Liver (tissue), 8 donors: ENCODE measurements at regions not wholly inside any gene's neighbourhood (a gene's known extent, or its start where the extent isn't known, plus 50 kb on each side); places are given as distances from the start of the nearest gene placed in this dataset.

Source experiments
- DNase-seq: peaks from one replicate; pipeline ENCODE4 v3.0.0-alpha.2; 2017; ENCODE audit warnings: low spot score
- H3K27ac ChIP-seq, 2 donors: one replicate each; pipeline ENCODE4 v1.7.0; 2013; ENCODE audit warnings: inconsistent platforms in 2 of 2, low read length in 2 of 2, control low read depth in 1 of 2, low read depth in 1 of 2, mild to moderate bottlenecking in 1 of 2
- H3K27me3 ChIP-seq, 4 donors: one replicate each; pipeline versions ENCODE4 v1.6.1 to v1.7.0; 2013; ENCODE audit warnings: low read length in 3 of 4, inconsistent platforms in 1 of 4, mild to moderate bottlenecking in 1 of 4, moderate library complexity in 1 of 4; ENCODE audit not compliant: control insufficient read depth in 4 of 4, insufficient read depth in 4 of 4
- H3K36me3 ChIP-seq, 4 donors: one replicate each; pipeline versions ENCODE4 v1.6.1 to v1.7.0; 2013; ENCODE audit warnings: low read length in 3 of 4, mild to moderate bottlenecking in 3 of 4, low read depth in 1 of 4, moderate library complexity in 1 of 4; ENCODE audit not compliant: control insufficient read depth in 4 of 4, insufficient read depth in 3 of 4
- H3K4me1 ChIP-seq, 4 donors: one replicate each; pipeline versions ENCODE4 v1.6.1 to v1.7.0; 2013; ENCODE audit warnings: low read length in 3 of 4, mild to moderate bottlenecking in 3 of 4, moderate library complexity in 1 of 4; ENCODE audit not compliant: control insufficient read depth in 4 of 4, insufficient read depth in 4 of 4
- H3K4me3 ChIP-seq, 3 donors: one replicate each; pipeline versions ENCODE4 v1.6.1 to v1.7.0; 2013; ENCODE audit warnings: low read length in 3 of 3, control low read depth in 1 of 3, low read depth in 1 of 3, mild to moderate bottlenecking in 1 of 3
- H3K9ac ChIP-seq, 2 donors: one replicate each; pipeline ENCODE4 v1.7.0; 2013; ENCODE audit warnings: low read length in 2 of 2, mild to moderate bottlenecking in 2 of 2, moderate library complexity in 2 of 2, control low read depth in 1 of 2, low read depth in 1 of 2
- H3K9me3 ChIP-seq, 4 donors: one replicate each; pipeline versions ENCODE4 v1.6.1 to v1.7.0; 2013; ENCODE audit warnings: low read length in 3 of 4; ENCODE audit not compliant: control insufficient read depth in 4 of 4
- EGR1 ChIP-seq, 2 donors: IDR thresholded peaks; 2 replicates each; pipeline ENCODE4 v1.6.1; 2016 to 2018; ENCODE audit warnings: antibody characterized with exemption in 2 of 2, low read depth in 2 of 2
- FOXA1 ChIP-seq: IDR thresholded peaks from 2 replicates; pipeline ENCODE4 v1.6.1; 2016; ENCODE audit warnings: antibody characterized with exemption
- FOXA2 ChIP-seq: IDR thresholded peaks from 2 replicates; pipeline ENCODE4 v1.6.1; 2016; ENCODE audit warnings: antibody characterized with exemption
- GABPA ChIP-seq, 2 donors: IDR thresholded peaks in 1 of 2; conservative IDR thresholded peaks in 1 of 2; 2 replicates each; pipeline ENCODE4 v1.6.1; 2016; ENCODE audit warnings: antibody characterized with exemption in 2 of 2, mild to moderate bottlenecking in 1 of 2, moderate library complexity in 1 of 2
- HNF4A ChIP-seq, 2 donors: conservative IDR thresholded peaks; 2 replicates each; pipeline ENCODE4 v1.6.1; 2016; ENCODE audit warnings: antibody characterized with exemption in 2 of 2, mild to moderate bottlenecking in 2 of 2
- HNF4G ChIP-seq: IDR thresholded peaks from 2 replicates; pipeline ENCODE4 v1.6.1; 2016; ENCODE audit warnings: antibody characterized with exemption
- JUND ChIP-seq, 2 donors: IDR thresholded peaks; 2 replicates each; pipeline ENCODE4 v1.6.1; 2016; ENCODE audit warnings: antibody characterized with exemption in 2 of 2
- NR2F2 ChIP-seq: IDR thresholded peaks from 2 replicates; pipeline ENCODE4 v1.6.1; 2016; ENCODE audit warnings: antibody characterized with exemption
- RAD21 ChIP-seq, 2 donors: IDR thresholded peaks; 2 replicates each; pipeline ENCODE4 v1.6.1; 2016; ENCODE audit warnings: antibody characterized with exemption in 2 of 2, mild to moderate bottlenecking in 2 of 2
- RXRA ChIP-seq, 2 donors: IDR thresholded peaks; 2 replicates each; pipeline ENCODE4 v1.6.1; 2017 to 2018; ENCODE audit warnings: antibody characterized with exemption in 2 of 2, mild to moderate bottlenecking in 1 of 2
- SP1 ChIP-seq: IDR thresholded peaks from 2 replicates; pipeline ENCODE4 v1.6.1; 2018; ENCODE audit warnings: antibody characterized with exemption, mild to moderate bottlenecking
- TAF1 ChIP-seq: conservative IDR thresholded peaks from 2 replicates; pipeline ENCODE4 v1.6.1; 2016; ENCODE audit warnings: antibody characterized with exemption, mild to moderate bottlenecking
- YY1 ChIP-seq: IDR thresholded peaks from 2 replicates; pipeline ENCODE4 v1.6.1; 2016; ENCODE audit warnings: antibody characterized with exemption, mild to moderate bottlenecking
- WGBS: extraction: QIAGEN DNeasy Blood & Tissue Kit; methylation state at CpG from one replicate; pipeline ENCODE4 v1.1.7; 2013; 5-methylcytosine and 5-hydroxymethylcytosine counted together
- TF ChIP-seq, protein P1 (sequence below): IDR thresholded peaks from 2 replicates; pipeline ENCODE4 v1.6.1; 2016; ENCODE audit warnings: antibody characterized with exemption
- TF ChIP-seq, protein P2 (sequence below): IDR thresholded peaks from 2 replicates; pipeline ENCODE4 v1.6.1; 2016; ENCODE audit warnings: antibody characterized with exemption
- TF ChIP-seq, protein P3 (sequence below): IDR thresholded peaks from 2 replicates; pipeline ENCODE4 v1.6.1; 2016; ENCODE audit warnings: antibody characterized with exemption, mild to moderate bottlenecking
- TF ChIP-seq, protein P4 (sequence below): fragments of 150-350 bp; IDR thresholded peaks from 2 replicates; pipeline ENCODE4 v1.5.1; 2017; ENCODE audit warnings: improper control_type of control experiment, low read depth, low read length; ENCODE audit not compliant: missing input control
- TF ChIP-seq, protein P5 (sequence below): IDR thresholded peaks from 2 replicates; pipeline ENCODE4 v1.6.1; 2016; ENCODE audit warnings: antibody characterized with exemption
- donor health status: healthy.
- donor health status: healthy.
- donor health status: healthy.
- donor health status: healthy.
- donor health status: healthy.

DNA sequence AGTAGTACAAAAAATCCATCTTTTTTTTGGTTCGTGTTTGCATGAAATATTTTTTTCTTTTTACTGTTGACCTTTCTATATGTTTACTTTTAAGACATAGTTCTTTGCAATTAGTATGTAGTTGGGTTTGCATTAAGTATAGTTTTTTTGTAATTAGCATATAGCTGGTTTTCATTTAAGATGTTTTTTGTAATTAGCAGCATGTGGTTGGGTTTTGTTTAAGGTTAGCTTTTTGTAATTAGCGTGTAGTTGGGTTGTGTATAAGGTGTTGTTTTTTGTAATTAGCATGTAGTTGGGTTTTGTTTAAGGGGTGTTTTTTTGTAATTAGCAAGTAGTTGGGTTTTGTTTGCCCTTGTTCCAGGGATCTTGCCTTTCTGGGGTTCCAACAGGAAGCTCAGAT is 193.1 kb downstream of the LPIN1 start (continued):
- TF ChIP-seq FOXA1, result no peak
- TF ChIP-seq, protein P1, sequence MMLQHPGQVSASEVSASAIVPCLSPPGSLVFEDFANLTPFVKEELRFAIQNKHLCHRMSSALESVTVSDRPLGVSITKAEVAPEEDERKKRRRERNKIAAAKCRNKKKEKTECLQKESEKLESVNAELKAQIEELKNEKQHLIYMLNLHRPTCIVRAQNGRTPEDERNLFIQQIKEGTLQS, result no peak
- no peak for TF ChIP-seq EGR1 (IDR thresholded peaks at IDR 0.05; ENCODE audit: low read depth in 2 of 2)

DNA sequence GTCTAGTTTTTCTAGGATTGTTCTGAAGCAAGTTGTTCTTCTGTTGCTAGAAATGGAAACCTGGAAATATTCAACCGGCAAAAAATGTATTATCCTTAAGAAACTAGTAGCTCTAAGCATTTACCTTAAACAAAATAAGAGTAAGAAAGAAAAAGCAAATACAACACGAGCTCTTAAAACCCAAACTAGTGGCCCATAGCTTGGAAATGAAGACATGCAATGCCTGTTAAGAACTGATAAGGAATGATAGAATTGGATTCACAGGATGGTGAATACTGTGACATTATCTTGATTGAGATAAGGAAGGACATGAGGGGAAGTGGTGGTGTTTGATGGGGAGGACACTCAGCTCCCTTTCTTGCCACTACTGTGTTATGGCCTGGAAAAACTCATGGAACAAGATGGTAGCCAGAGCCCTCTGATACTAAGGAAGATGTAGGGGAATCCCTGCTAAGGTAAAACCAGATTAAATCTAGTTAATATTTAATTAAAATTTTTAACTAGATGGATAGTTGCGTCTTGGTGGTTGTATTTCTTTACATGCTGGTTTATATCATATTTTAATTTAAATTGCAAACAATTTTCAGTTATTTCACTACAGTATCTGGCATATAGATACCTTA is 193.8 kb downstream of the LPIN1 start:
- Histone ChIP-seq H3K9ac (no peak overlapping the region), H3K27ac (no peak overlapping the region), H3K4me3 (no peak overlapping the region), H3K27me3 (no peaks in the 10 kb centered on the region), H3K4me1 (no peaks in the 10 kb centered on the region), H3K9me3 (no peaks in the 10 kb centered on the region), H3K36me3 (no peaks in the 10 kb centered on the region)
- TF ChIP-seq, protein P1, result no peak
- TF ChIP-seq, protein P2, sequence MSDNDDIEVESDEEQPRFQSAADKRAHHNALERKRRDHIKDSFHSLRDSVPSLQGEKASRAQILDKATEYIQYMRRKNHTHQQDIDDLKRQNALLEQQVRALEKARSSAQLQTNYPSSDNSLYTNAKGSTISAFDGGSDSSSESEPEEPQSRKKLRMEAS, result no peak
- TF ChIP-seq, protein P3, sequence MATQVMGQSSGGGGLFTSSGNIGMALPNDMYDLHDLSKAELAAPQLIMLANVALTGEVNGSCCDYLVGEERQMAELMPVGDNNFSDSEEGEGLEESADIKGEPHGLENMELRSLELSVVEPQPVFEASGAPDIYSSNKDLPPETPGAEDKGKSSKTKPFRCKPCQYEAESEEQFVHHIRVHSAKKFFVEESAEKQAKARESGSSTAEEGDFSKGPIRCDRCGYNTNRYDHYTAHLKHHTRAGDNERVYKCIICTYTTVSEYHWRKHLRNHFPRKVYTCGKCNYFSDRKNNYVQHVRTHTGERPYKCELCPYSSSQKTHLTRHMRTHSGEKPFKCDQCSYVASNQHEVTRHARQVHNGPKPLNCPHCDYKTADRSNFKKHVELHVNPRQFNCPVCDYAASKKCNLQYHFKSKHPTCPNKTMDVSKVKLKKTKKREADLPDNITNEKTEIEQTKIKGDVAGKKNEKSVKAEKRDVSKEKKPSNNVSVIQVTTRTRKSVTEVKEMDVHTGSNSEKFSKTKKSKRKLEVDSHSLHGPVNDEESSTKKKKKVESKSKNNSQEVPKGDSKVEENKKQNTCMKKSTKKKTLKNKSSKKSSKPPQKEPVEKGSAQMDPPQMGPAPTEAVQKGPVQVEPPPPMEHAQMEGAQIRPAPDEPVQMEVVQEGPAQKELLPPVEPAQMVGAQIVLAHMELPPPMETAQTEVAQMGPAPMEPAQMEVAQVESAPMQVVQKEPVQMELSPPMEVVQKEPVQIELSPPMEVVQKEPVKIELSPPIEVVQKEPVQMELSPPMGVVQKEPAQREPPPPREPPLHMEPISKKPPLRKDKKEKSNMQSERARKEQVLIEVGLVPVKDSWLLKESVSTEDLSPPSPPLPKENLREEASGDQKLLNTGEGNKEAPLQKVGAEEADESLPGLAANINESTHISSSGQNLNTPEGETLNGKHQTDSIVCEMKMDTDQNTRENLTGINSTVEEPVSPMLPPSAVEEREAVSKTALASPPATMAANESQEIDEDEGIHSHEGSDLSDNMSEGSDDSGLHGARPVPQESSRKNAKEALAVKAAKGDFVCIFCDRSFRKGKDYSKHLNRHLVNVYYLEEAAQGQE, result no peak
- TF ChIP-seq RAD21 (IDR thresholded peaks at IDR 0.05), result no peak
- TF ChIP-seq FOXA1, result no peak
- TF ChIP-seq, protein P4, sequence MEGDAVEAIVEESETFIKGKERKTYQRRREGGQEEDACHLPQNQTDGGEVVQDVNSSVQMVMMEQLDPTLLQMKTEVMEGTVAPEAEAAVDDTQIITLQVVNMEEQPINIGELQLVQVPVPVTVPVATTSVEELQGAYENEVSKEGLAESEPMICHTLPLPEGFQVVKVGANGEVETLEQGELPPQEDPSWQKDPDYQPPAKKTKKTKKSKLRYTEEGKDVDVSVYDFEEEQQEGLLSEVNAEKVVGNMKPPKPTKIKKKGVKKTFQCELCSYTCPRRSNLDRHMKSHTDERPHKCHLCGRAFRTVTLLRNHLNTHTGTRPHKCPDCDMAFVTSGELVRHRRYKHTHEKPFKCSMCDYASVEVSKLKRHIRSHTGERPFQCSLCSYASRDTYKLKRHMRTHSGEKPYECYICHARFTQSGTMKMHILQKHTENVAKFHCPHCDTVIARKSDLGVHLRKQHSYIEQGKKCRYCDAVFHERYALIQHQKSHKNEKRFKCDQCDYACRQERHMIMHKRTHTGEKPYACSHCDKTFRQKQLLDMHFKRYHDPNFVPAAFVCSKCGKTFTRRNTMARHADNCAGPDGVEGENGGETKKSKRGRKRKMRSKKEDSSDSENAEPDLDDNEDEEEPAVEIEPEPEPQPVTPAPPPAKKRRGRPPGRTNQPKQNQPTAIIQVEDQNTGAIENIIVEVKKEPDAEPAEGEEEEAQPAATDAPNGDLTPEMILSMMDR, result no peak
- no peak for TF ChIP-seq JUND (IDR thresholded peaks at IDR 0.05)
- TF ChIP-seq, protein P5, sequence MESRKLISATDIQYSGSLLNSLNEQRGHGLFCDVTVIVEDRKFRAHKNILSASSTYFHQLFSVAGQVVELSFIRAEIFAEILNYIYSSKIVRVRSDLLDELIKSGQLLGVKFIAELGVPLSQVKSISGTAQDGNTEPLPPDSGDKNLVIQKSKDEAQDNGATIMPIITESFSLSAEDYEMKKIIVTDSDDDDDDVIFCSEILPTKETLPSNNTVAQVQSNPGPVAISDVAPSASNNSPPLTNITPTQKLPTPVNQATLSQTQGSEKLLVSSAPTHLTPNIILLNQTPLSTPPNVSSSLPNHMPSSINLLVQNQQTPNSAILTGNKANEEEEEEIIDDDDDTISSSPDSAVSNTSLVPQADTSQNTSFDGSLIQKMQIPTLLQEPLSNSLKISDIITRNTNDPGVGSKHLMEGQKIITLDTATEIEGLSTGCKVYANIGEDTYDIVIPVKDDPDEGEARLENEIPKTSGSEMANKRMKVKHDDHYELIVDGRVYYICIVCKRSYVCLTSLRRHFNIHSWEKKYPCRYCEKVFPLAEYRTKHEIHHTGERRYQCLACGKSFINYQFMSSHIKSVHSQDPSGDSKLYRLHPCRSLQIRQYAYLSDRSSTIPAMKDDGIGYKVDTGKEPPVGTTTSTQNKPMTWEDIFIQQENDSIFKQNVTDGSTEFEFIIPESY, result no peak
- no peak for TF ChIP-seq TAF1
- no peak for TF ChIP-seq HNF4G
- no peak for TF ChIP-seq NR2F2
- TF ChIP-seq EGR1 (IDR thresholded peaks at IDR 0.05; ENCODE audit: low read depth in 2 of 2), result no peak
- TF ChIP-seq GABPA (IDR thresholded peaks at IDR 0.05 in 1 of 2, conservative IDR thresholded peaks at IDR 0.05 in 1 of 2), result no peak
- TF ChIP-seq FOXA2, result no peak
- TF ChIP-seq HNF4A (conservative IDR thresholded peaks at IDR 0.05), result no peak
- TF ChIP-seq SP1, result no peak
- no peak for TF ChIP-seq RXRA (IDR thresholded peaks at IDR 0.05)
- no peak for TF ChIP-seq YY1
- WGBS, result 78% methylated on average over 3 of the region's 3 CpGs
- DNase-seq, result no peak
